Gastroesophageal sphincter (tissue), 3 donors: ENCODE measurements at regions not wholly inside any gene's neighbourhood (a gene's known extent, or its start where the extent isn't known, plus 50 kb on each side); places are given as distances from the start of the nearest gene placed in this dataset.

Experiments
- POLR2A ChIP-seq, 2 donors: fragments of 450-650 bp; IDR thresholded peaks; one replicate each; pipeline ENCODE4 v1.6.1; 2017; ENCODE audit warnings: antibody characterized with exemption in 2 of 2, mild to moderate bottlenecking in 2 of 2, moderate library complexity in 1 of 2
- POLR2AphosphoS5 ChIP-seq: sonication (generic); formaldehyde crosslinking; IDR thresholded peaks from one replicate; pipeline ENCODE4 v1.6.1; 2017; ENCODE audit warnings: antibody characterized with exemption
- TF ChIP-seq, protein P1 (sequence below), 4 experiments: fragments of 200-600 bp in 2 of 4; fragments of 450-650 bp in 2 of 4; sonication (generic) in 1 of 4; IDR thresholded peaks; one replicate each; pipeline ENCODE4 v1.5.1; 2017 to 2019; ENCODE audit warnings: antibody characterized with exemption in 4 of 4, mild to moderate bottlenecking in 2 of 4, moderate library complexity in 2 of 4

DNA sequence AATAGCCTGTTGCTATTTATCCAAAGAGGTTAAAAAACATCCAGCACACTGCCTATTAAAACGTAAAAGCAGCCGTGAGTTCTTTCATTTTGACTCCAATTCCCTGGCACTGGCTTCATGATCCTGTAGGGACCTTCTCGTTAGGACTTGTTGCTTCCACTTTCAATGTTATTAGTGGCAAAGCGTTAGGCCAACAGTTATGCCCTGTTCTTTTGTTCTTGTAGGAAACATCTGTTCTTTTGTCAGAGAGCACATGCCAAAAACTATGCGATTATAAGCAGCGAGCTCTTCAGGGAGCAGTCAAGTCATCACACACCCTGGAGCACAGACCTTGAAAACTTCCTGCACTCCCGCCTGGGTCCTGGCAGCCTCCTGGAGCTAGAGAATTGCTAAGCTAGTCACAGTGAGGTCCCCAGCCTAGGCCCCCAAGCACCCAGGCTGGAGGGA lies 609.5 kb upstream of the ARID1B start:
- TF ChIP-seq, protein P1, sequence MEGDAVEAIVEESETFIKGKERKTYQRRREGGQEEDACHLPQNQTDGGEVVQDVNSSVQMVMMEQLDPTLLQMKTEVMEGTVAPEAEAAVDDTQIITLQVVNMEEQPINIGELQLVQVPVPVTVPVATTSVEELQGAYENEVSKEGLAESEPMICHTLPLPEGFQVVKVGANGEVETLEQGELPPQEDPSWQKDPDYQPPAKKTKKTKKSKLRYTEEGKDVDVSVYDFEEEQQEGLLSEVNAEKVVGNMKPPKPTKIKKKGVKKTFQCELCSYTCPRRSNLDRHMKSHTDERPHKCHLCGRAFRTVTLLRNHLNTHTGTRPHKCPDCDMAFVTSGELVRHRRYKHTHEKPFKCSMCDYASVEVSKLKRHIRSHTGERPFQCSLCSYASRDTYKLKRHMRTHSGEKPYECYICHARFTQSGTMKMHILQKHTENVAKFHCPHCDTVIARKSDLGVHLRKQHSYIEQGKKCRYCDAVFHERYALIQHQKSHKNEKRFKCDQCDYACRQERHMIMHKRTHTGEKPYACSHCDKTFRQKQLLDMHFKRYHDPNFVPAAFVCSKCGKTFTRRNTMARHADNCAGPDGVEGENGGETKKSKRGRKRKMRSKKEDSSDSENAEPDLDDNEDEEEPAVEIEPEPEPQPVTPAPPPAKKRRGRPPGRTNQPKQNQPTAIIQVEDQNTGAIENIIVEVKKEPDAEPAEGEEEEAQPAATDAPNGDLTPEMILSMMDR (IDR thresholded peaks at IDR 0.05) = no peak
- TF ChIP-seq POLR2AphosphoS5 = no peak
- TF ChIP-seq POLR2A (IDR thresholded peaks at IDR 0.05) = no peak
